ENCODE measurements at regions not wholly inside any gene's neighbourhood (a gene's known extent, or its start where the extent isn't known, plus 50 kb on each side); places are given as distances from the start of the nearest gene placed in this dataset.

DNA sequence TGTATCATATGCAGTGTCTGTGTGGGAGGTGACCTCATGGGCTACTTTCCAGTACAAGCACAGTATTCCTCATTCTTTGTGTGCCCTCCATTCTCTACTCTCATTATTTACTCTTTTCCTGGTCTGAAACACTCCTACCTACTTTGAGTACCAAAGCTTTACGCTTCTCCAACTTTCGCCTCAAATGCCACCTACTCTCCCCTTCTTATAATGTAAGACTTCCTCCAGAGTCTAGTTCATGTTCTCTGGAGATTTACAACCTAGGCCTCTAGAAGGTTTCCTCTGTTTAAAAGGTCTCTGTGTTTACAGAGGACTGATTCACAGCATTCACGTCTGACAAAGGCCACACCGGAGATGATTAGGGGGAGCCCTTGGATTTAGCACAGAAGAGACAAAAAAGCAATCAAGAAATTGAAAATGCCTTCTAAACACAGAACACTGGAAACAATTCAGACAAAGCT is 302.0 kb downstream of the KLF12 start:
- TF ChIP-seq, protein P1, sequence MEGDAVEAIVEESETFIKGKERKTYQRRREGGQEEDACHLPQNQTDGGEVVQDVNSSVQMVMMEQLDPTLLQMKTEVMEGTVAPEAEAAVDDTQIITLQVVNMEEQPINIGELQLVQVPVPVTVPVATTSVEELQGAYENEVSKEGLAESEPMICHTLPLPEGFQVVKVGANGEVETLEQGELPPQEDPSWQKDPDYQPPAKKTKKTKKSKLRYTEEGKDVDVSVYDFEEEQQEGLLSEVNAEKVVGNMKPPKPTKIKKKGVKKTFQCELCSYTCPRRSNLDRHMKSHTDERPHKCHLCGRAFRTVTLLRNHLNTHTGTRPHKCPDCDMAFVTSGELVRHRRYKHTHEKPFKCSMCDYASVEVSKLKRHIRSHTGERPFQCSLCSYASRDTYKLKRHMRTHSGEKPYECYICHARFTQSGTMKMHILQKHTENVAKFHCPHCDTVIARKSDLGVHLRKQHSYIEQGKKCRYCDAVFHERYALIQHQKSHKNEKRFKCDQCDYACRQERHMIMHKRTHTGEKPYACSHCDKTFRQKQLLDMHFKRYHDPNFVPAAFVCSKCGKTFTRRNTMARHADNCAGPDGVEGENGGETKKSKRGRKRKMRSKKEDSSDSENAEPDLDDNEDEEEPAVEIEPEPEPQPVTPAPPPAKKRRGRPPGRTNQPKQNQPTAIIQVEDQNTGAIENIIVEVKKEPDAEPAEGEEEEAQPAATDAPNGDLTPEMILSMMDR (IDR thresholded peaks at IDR 0.05), result no peak
- ATAC-seq (ENCODE audit: poor library complexity) (peak; percentile 56), DNase-seq (peak in 2 of 14 experiments; percentile 13 to 22)
- intact Hi-C loops (cut with DNase I, micrococcal nuclease), result loop anchor here (5.0 kb wide), 3 partner anchors 65 to 305 kb away; no protein-coding TSS in a partner anchor
- no peaks in the 10 kb centered on the region for H3K9me3 Mint-ChIP-seq
- H3K4me1 ChIP-seq (ENCODE audit: insufficient read depth, low read length), result peaks cover 8% of the 10 kb centered on the region
- H3K27me3 Mint-ChIP-seq, result no peaks in the 10 kb centered on the region
- H3K27ac Mint-ChIP-seq, result peak overlapping the region; percentile 77
- POLR2A ChIA-PET, result interaction anchor here (1.0 to 1.6 kb wide), 3 partner anchors 17 to 457 kb away, joined by 3 to 7 read pairs (median 4); no protein-coding TSS in a partner anchor
- H3K27ac ChIP-seq (ENCODE audit: low read depth in 1 of 2, low read length in 2 of 2), result peak overlapping the region in 1 of 2 donors; percentile 31
- H3K27me3 ChIP-seq (ENCODE audit: control insufficient read depth in 1 of 2, insufficient read depth in 2 of 2, low read length in 2 of 2), result no peaks in the 10 kb centered on the region
- peaks cover 60% of the 10 kb centered on the region for H3K4me1 Mint-ChIP-seq (ENCODE audit: low read depth)
- no peak overlapping the region for H3K4me3 ChIP-seq (ENCODE audit: low read length)
- H3K36me3 Mint-ChIP-seq (ENCODE audit: low read depth), result peaks cover 11% of the 10 kb centered on the region
- H3K36me3 ChIP-seq (ENCODE audit: insufficient read depth, low read length), result no peaks in the 10 kb centered on the region
- CTCF ChIA-PET, result interaction anchor here (1.0 kb wide), 1 partner anchor 455 kb away, joined by 3 read pairs; no protein-coding TSS in a partner anchor
- H3K4me3 Mint-ChIP-seq, result no peak overlapping the region
- no peaks in the 10 kb centered on the region for H3K9me3 ChIP-seq (ENCODE audit: control insufficient read depth in 1 of 2, insufficient read depth in 1 of 2, low read length in 2 of 2)

DNA sequence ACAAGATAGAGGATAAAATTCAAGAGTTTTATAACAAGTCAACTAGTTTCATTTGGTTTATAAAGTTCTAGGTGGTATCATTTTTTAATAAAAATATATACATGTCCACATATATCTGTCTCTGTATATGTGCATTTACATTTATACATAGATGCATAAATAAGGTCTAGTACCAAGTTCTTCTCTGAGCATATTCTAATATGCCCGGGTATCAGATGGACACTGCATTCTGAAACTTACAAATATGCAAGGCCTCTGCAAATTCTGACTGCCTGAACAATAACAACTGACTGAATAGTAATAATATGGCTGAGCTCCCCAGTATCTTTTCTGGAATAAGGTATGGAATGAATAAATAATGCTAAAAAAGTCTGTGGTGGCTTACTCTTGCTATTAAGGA is 304.8 kb downstream of the KLF12 start:
- Histone ChIP-seq H3K36me3 (ENCODE audit: insufficient read depth, low read length) (no peaks in the 10 kb centered on the region), H3K9me3 (ENCODE audit: control insufficient read depth in 1 of 2, insufficient read depth in 1 of 2, low read length in 2 of 2) (no peaks in the 10 kb centered on the region), H3K27ac (ENCODE audit: low read depth in 1 of 2, low read length in 2 of 2) (no peak overlapping the region), H3K4me3 (ENCODE audit: low read length) (no peak overlapping the region), H3K27me3 (ENCODE audit: control insufficient read depth in 1 of 2, insufficient read depth in 2 of 2, low read length in 2 of 2) (no peaks in the 10 kb centered on the region), H3K4me1 (ENCODE audit: insufficient read depth, low read length) (peaks cover 20% of the 10 kb centered on the region)
- H3K9me3 Mint-ChIP-seq, result peaks cover 3% of the 10 kb centered on the region
- ChIA-PET POLR2A (no interaction called here), CTCF (no interaction called here)
- DNase-seq, result no peak
- H3K27me3 Mint-ChIP-seq, result no peaks in the 10 kb centered on the region
- no peak overlapping the region for H3K27ac Mint-ChIP-seq
- no peak for ATAC-seq (ENCODE audit: poor library complexity)
- intact Hi-C loops (cut with DNase I, micrococcal nuclease), result no loop called here
- TF ChIP-seq, protein P1 (IDR thresholded peaks at IDR 0.05), result no peak
- H3K4me1 Mint-ChIP-seq (ENCODE audit: low read depth), result peaks cover 67% of the 10 kb centered on the region
- H3K4me3 Mint-ChIP-seq, result no peak overlapping the region
- peaks cover 26% of the 10 kb centered on the region for H3K36me3 Mint-ChIP-seq (ENCODE audit: low read depth)

DNA sequence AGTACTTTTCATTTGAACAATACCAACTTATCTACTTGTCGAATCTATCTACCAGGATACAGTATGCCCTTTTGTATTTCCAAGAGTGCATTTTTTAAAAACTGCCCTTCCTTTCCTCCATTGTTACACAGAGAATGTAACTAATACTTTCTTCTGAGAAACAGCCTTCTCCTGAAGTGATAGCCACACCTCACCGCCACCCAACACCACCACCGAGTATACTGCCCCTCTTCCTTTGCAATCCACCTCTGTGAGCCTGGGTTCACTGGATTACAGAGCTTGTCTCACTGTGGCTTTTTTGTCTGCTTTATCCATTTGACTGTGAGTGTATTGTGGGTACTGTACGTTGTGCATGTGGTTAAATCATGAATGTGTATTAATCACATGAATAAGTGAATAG is 305.4 kb downstream of the KLF12 start:
- H3K4me1 Mint-ChIP-seq (ENCODE audit: low read depth), result peaks cover 74% of the 10 kb centered on the region
- ChIA-PET CTCF (no interaction called here), POLR2A (no interaction called here)
- ATAC-seq (ENCODE audit: poor library complexity) (no peak), DNase-seq (no peak)
- peaks cover 26% of the 10 kb centered on the region for H3K36me3 Mint-ChIP-seq (ENCODE audit: low read depth)
- H3K27ac Mint-ChIP-seq, result peak overlapping the region; percentile 25
- Histone ChIP-seq H3K9me3 (ENCODE audit: control insufficient read depth in 1 of 2, insufficient read depth in 1 of 2, low read length in 2 of 2) (no peaks in the 10 kb centered on the region), H3K27me3 (ENCODE audit: control insufficient read depth in 1 of 2, insufficient read depth in 2 of 2, low read length in 2 of 2) (no peaks in the 10 kb centered on the region), H3K4me3 (ENCODE audit: low read length) (no peak overlapping the region), H3K36me3 (ENCODE audit: insufficient read depth, low read length) (no peaks in the 10 kb centered on the region), H3K27ac (ENCODE audit: low read depth in 1 of 2, low read length in 2 of 2) (no peak overlapping the region), H3K4me1 (ENCODE audit: insufficient read depth, low read length) (peaks cover 19% of the 10 kb centered on the region)
- intact Hi-C loops (cut with DNase I, micrococcal nuclease), result no loop called here
- TF ChIP-seq, protein P1 (IDR thresholded peaks at IDR 0.05), result no peak
- H3K27me3 Mint-ChIP-seq, result no peaks in the 10 kb centered on the region
- H3K9me3 Mint-ChIP-seq, result peaks cover 3% of the 10 kb centered on the region
- no peak overlapping the region for H3K4me3 Mint-ChIP-seq
